ENCODE measurements at regions not wholly inside any gene's neighbourhood (a gene's known extent, or its start where the extent isn't known, plus 50 kb on each side); places are given as distances from the start of the nearest gene placed in this dataset.

DNA sequence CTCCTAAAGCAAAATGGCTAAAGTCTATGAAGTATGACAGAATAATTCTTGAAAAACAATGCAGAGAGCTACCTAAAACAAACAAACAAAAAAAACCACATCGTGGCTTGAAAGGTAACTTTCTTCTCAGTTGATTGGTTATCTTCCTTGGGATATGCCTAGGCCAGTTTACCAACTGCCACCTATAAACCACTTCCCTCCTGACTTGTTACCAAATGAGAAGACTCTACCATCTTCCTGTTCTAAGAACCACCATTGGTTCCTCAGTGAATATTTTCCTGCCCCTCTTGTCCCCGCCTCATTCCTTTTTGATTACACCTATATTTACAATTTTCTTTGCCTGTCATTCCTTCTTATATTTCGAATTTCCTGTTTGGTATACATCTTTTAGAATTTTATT, 336.6 kb downstream of the SIPA1L2 start:
- H3K9me3 ChIP-seq (ENCODE audit: control insufficient read depth, low read length), result no peaks in the 10 kb centered on the region
- 93 to 94% methylated on average over 3 of the region's 3 CpGs for WGBS, 2 donors
- H3K4me1 ChIP-seq (ENCODE audit: control insufficient read depth in 1 of 2, insufficient read depth in 2 of 2, low read length in 2 of 2), result peaks cover 0 to 3% of the 10 kb centered on the region in 2 donors
- H3K27ac ChIP-seq (ENCODE audit: low read depth in 1 of 2, low read length in 2 of 2), result no peak overlapping the region
- H3K4me3 ChIP-seq (ENCODE audit: low read length in 2 of 2), result no peak overlapping the region
- no peaks in the 10 kb centered on the region for H3K36me3 ChIP-seq (ENCODE audit: control insufficient read depth in 1 of 2, insufficient read depth in 2 of 2, low read length in 1 of 2)
- DNase-seq (no peak), ATAC-seq (ENCODE audit: low FRiP score) (no peak)
- intact Hi-C loops (cut with DNase I), result no loop called here
- H3K27me3 ChIP-seq (ENCODE audit: control insufficient read depth in 1 of 2, insufficient read depth in 2 of 2, low read length in 1 of 2), result no peaks in the 10 kb centered on the region

DNA sequence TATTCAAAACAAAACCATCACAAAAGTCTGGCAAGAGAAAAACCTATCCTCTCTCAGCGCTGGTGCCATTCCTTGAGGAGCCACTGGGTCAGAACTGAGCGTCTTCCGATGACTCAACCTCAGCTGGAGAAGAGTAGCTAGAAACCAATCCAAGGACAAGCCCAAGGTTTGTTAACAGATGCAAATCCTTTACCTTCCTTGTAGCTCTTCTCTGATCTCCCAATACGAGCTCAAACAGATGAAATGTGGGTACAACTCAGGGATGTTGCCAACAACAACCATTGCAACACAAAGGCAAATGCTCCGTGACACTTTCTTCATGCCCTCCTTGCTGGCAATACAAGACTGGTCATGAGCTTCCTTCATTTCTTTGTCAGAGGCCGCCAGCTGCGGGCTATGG, 337.1 kb downstream of the SIPA1L2 start:
- DNase-seq, result no peak
- no peak overlapping the region for H3K27ac ChIP-seq (ENCODE audit: low read depth in 1 of 2, low read length in 2 of 2)
- ATAC-seq (ENCODE audit: low FRiP score), result no peak
- H3K36me3 ChIP-seq (ENCODE audit: control insufficient read depth in 1 of 2, insufficient read depth in 2 of 2, low read length in 1 of 2), result no peaks in the 10 kb centered on the region
- no peak overlapping the region for H3K4me3 ChIP-seq (ENCODE audit: low read length in 2 of 2)
- intact Hi-C loops (cut with DNase I), result no loop called here
- WGBS, 2 donors, result 93 to 94% methylated on average over 7 of the region's 7 CpGs
- peaks cover 0 to 3% of the 10 kb centered on the region in 2 donors for H3K4me1 ChIP-seq (ENCODE audit: control insufficient read depth in 1 of 2, insufficient read depth in 2 of 2, low read length in 2 of 2)
- H3K27me3 ChIP-seq (ENCODE audit: control insufficient read depth in 1 of 2, insufficient read depth in 2 of 2, low read length in 1 of 2), result peaks cover 0 to 3% of the 10 kb centered on the region in 2 donors
- H3K9me3 ChIP-seq (ENCODE audit: control insufficient read depth, low read length), result peaks cover 1% of the 10 kb centered on the region

DNA sequence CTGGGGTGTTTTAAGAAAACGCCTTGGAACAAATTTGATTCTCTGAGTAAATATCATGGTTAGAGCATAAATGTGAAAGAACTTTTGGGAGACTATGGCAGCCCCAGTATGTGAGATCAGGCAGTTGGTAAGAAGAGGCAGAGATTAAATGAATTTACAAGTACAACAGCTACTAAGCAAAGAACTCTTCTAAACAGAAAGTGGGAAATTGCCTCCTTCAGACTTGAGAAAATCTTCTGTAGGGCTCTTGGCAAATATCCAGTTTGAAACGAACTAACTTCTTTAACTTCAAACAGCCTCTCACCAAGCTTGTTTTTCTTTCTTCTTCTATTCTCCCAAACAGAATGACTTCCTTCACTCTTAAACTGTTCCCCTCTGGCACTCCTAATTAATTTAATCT, 337.7 kb downstream of the SIPA1L2 start:
- WGBS, 2 donors, result 37 to 40% methylated on average over 2 of the region's 2 CpGs
- H3K4me3 ChIP-seq (ENCODE audit: low read length in 2 of 2), result no peak overlapping the region
- no peaks in the 10 kb centered on the region for H3K36me3 ChIP-seq (ENCODE audit: control insufficient read depth in 1 of 2, insufficient read depth in 2 of 2, low read length in 1 of 2)
- DNase-seq (no peak), ATAC-seq (ENCODE audit: low FRiP score) (no peak)
- no peak overlapping the region for H3K27ac ChIP-seq (ENCODE audit: low read depth in 1 of 2, low read length in 2 of 2)
- H3K9me3 ChIP-seq (ENCODE audit: control insufficient read depth, low read length), result peaks cover 1% of the 10 kb centered on the region
- H3K4me1 ChIP-seq (ENCODE audit: control insufficient read depth in 1 of 2, insufficient read depth in 2 of 2, low read length in 2 of 2), result peaks cover 0 to 3% of the 10 kb centered on the region in 2 donors
- H3K27me3 ChIP-seq (ENCODE audit: control insufficient read depth in 1 of 2, insufficient read depth in 2 of 2, low read length in 1 of 2), result peaks cover 0 to 3% of the 10 kb centered on the region in 2 donors
- intact Hi-C loops (cut with DNase I), result no loop called here

DNA sequence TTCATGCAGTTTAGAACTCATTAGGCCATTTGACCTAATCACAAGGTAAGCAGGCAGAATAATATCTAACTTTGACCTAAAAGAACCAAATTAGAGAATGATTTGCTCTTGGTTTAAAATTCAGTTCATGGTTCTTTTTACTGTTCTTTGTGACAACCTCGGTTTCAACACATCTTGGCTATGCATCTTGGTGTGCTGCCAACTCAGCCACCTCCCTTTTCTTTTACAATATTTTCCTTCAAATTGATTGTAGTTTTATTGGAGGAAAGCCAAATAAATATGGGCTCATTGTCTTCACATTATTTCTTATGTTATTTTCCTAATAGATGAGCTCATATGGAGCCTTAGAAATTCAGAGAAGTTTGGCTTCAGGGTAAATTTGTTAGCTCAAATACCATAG, 338.3 kb downstream of the SIPA1L2 start:
- intact Hi-C loops (cut with DNase I), result no loop called here
- H3K9me3 ChIP-seq (ENCODE audit: control insufficient read depth, low read length), result peaks cover 1% of the 10 kb centered on the region
- WGBS, 2 donors, result 8 to 16% methylated on average over 1 of the region's 1 CpG
- peaks cover 0 to 3% of the 10 kb centered on the region in 2 donors for H3K27me3 ChIP-seq (ENCODE audit: control insufficient read depth in 1 of 2, insufficient read depth in 2 of 2, low read length in 1 of 2)
- ATAC-seq (ENCODE audit: low FRiP score) (no peak), DNase-seq (no peak)
- H3K4me1 ChIP-seq (ENCODE audit: control insufficient read depth in 1 of 2, insufficient read depth in 2 of 2, low read length in 2 of 2), result peaks cover 0 to 3% of the 10 kb centered on the region in 2 donors
- no peak overlapping the region for H3K4me3 ChIP-seq (ENCODE audit: low read length in 2 of 2)
- H3K36me3 ChIP-seq (ENCODE audit: control insufficient read depth in 1 of 2, insufficient read depth in 2 of 2, low read length in 1 of 2), result no peaks in the 10 kb centered on the region
- H3K27ac ChIP-seq (ENCODE audit: low read depth in 1 of 2, low read length in 2 of 2), result no peak overlapping the region

DNA sequence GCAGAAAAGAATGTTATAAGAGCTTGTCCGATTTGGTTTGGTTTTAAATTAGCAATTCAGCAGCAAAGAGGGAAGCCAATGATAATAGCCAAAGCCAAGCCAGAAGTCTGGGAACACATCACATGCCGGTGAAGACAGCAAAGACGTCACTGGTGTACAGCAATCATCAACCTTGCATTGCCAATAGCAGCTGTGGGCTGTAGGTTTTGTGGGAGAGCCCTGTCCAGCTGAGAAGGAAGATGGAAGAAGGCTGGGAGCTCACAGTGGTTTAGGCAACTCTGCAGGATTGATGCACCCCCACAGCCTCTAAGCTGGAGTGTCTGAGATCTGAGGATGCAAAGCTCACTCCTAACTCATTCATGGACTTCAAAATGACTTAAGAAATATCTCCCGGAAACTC, 338.7 kb downstream of the SIPA1L2 start:
- H3K9me3 ChIP-seq (ENCODE audit: control insufficient read depth, low read length), result peaks cover 1% of the 10 kb centered on the region
- no peaks in the 10 kb centered on the region for H3K36me3 ChIP-seq (ENCODE audit: control insufficient read depth in 1 of 2, insufficient read depth in 2 of 2, low read length in 1 of 2)
- intact Hi-C loops (cut with DNase I), result no loop called here
- H3K27ac ChIP-seq (ENCODE audit: low read depth in 1 of 2, low read length in 2 of 2), result no peak overlapping the region
- DNase-seq (no peak), ATAC-seq (ENCODE audit: low FRiP score) (no peak)
- peaks cover 0 to 3% of the 10 kb centered on the region in 2 donors for H3K27me3 ChIP-seq (ENCODE audit: control insufficient read depth in 1 of 2, insufficient read depth in 2 of 2, low read length in 1 of 2)
- 25 to 33% methylated on average over 4 of the region's 4 CpGs for WGBS, 2 donors
- H3K4me1 ChIP-seq (ENCODE audit: control insufficient read depth in 1 of 2, insufficient read depth in 2 of 2, low read length in 2 of 2), result peaks cover 0 to 3% of the 10 kb centered on the region in 2 donors
- no peak overlapping the region for H3K4me3 ChIP-seq (ENCODE audit: low read length in 2 of 2)

DNA sequence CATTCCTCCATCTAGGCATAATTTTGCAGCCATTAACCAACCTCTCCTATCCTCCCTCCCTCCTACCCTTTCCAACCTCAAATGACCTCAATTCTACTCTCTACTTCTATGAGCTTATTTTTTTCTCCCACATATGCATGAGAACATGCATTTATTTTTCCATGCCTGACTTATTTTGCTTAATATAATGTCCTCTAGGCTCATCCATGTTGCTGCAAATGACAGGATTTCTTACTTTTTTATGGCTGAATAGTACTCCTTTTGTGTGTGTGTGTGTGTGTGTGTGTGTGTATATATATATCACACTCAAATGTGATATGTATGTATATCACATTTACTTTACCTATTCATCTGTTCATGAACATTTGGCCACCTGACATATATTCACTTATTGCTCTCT, 339.4 kb downstream of the SIPA1L2 start:
- H3K27ac ChIP-seq (ENCODE audit: low read depth in 1 of 2, low read length in 2 of 2), result no peak overlapping the region

DNA sequence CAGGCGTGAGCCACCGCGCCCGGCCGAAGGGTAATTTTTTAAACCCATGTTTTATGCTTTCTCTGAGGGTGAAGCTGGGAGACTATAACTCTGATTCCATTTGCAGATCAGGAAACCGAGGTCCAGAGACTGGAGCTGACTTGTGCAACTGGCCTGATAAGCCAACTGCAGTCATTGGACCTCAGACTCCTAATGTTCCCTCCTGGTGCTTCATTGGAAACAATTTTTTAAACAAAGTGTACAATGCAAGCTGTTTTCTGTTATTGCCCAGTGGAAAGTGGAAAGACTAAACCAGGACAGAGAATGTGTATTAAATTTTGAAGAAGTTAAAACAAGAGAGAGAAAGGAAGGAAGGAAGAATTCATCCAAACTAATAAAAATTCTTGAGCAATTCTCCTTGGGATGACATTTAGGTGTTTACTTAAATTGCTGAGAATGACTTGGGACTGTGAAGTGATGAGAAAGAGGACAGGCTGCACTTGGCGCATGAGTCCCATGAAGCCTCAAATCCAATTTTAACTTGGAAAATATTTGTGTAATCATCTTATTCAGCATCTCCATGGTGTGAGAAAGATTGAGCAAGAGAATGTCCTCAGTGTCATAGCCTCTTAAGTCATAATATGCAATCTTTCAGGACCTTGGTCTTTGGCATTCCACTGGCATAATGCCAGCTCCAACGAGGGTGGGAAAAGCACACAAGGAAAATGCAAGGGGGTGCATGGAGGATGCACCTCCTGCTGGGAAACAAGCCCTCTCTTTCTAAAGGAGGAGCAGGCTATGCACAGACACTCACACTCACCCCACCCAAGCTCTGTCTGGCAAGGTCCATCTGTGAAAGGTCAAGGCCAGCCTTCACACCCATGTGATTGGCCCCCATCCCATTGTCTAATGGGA, 342.0 kb downstream of the SIPA1L2 start:
- no peak overlapping the region for H3K27ac ChIP-seq (ENCODE audit: low read depth in 1 of 2, low read length in 2 of 2)
- no peak overlapping the region for H3K4me3 ChIP-seq (ENCODE audit: low read length in 2 of 2)
- DNase-seq (peak in 1 of 2 donors; percentile 50), ATAC-seq (ENCODE audit: low FRiP score) (peak; percentile 83)
- peaks cover 1% of the 10 kb centered on the region for H3K9me3 ChIP-seq (ENCODE audit: control insufficient read depth, low read length)
- peaks cover 0 to 3% of the 10 kb centered on the region in 2 donors for H3K4me1 ChIP-seq (ENCODE audit: control insufficient read depth in 1 of 2, insufficient read depth in 2 of 2, low read length in 2 of 2)
- peaks cover 0 to 3% of the 10 kb centered on the region in 2 donors for H3K27me3 ChIP-seq (ENCODE audit: control insufficient read depth in 1 of 2, insufficient read depth in 2 of 2, low read length in 1 of 2)
- intact Hi-C loops (cut with DNase I), result no loop called here
- no peaks in the 10 kb centered on the region for H3K36me3 ChIP-seq (ENCODE audit: control insufficient read depth in 1 of 2, insufficient read depth in 2 of 2, low read length in 1 of 2)
- WGBS, 2 donors, result 39 to 76% methylated on average over 5 to 8 of the region's 8 CpGs

More for the DNA sequence above, 339.4 kb downstream of the SIPA1L2 start:
- Histone ChIP-seq H3K27me3 (ENCODE audit: control insufficient read depth in 1 of 2, insufficient read depth in 2 of 2, low read length in 1 of 2) (peaks cover 0 to 3% of the 10 kb centered on the region in 2 donors), H3K9me3 (ENCODE audit: control insufficient read depth, low read length) (peaks cover 1% of the 10 kb centered on the region), H3K4me1 (ENCODE audit: control insufficient read depth in 1 of 2, insufficient read depth in 2 of 2, low read length in 2 of 2) (peaks cover 0 to 3% of the 10 kb centered on the region in 2 donors), H3K4me3 (ENCODE audit: low read length in 2 of 2) (no peak overlapping the region), H3K36me3 (ENCODE audit: control insufficient read depth in 1 of 2, insufficient read depth in 2 of 2, low read length in 1 of 2) (no peaks in the 10 kb centered on the region)
- ATAC-seq (ENCODE audit: low FRiP score) (no peak), DNase-seq (no peak)
- intact Hi-C loops (cut with DNase I), result no loop called here

DNA sequence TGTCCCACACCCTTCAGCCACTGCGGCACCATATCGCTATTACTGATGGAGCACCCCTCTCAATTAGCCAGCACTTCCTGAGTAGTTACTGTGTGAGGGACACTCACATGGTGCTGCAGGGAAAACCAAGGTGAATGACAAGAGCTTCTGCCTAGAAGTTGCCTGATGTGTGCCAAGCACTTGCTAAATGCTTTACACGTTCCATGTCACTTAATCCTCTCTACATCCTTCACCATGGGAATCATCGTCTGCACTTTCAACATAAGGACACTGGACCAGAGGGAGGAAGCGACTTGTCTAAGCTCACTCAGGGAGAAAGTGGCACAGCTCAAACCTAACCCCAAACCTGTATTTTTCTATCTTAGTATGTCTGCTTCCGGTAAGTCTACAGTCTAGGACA, 344.8 kb downstream of the SIPA1L2 start:
- peaks cover 0 to 3% of the 10 kb centered on the region in 2 donors for H3K27me3 ChIP-seq (ENCODE audit: control insufficient read depth in 1 of 2, insufficient read depth in 2 of 2, low read length in 1 of 2)
- 85 to 95% methylated on average over 6 of the region's 6 CpGs for WGBS, 2 donors

DNA sequence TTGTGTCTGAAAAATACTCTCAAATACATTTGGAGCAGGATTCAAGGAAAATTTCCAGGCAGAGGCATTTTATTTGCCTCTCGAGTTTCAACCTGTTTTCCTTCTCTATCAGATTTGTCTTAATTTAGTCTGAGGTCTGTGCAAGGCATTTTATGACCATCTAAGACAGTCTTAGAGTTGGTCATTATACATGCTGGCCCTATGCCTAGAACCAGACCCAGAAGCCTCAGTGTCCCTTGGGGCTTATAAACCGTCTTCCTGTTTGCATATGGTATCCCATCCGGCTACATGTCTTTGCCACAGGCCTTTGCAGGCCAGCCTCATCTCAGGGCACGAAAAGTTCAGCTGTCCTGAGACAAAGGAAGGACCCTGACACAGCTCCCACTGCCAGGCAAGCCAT, 346.1 kb downstream of the SIPA1L2 start:
- no peaks in the 10 kb centered on the region for H3K36me3 ChIP-seq (ENCODE audit: control insufficient read depth in 1 of 2, insufficient read depth in 2 of 2, low read length in 1 of 2)
- no peak overlapping the region for H3K27ac ChIP-seq (ENCODE audit: low read depth in 1 of 2, low read length in 2 of 2)
- intact Hi-C loops (cut with DNase I), result no loop called here
- no peak for DNase-seq
- no peak for ATAC-seq (ENCODE audit: low FRiP score)
- H3K27me3 ChIP-seq (ENCODE audit: control insufficient read depth in 1 of 2, insufficient read depth in 2 of 2, low read length in 1 of 2), result peaks cover 0 to 3% of the 10 kb centered on the region in 2 donors
- H3K4me3 ChIP-seq (ENCODE audit: low read length in 2 of 2), result no peak overlapping the region
- WGBS, 2 donors, result 75 to 82% methylated on average over 4 of the region's 4 CpGs
- peaks cover 1% of the 10 kb centered on the region for H3K9me3 ChIP-seq (ENCODE audit: control insufficient read depth, low read length)
- no peaks in the 10 kb centered on the region for H3K4me1 ChIP-seq (ENCODE audit: control insufficient read depth in 1 of 2, insufficient read depth in 2 of 2, low read length in 2 of 2)

More for the DNA sequence above, 344.8 kb downstream of the SIPA1L2 start:
- no peaks in the 10 kb centered on the region for H3K36me3 ChIP-seq (ENCODE audit: control insufficient read depth in 1 of 2, insufficient read depth in 2 of 2, low read length in 1 of 2)
- no peaks in the 10 kb centered on the region for H3K4me1 ChIP-seq (ENCODE audit: control insufficient read depth in 1 of 2, insufficient read depth in 2 of 2, low read length in 2 of 2)
- peaks cover 1% of the 10 kb centered on the region for H3K9me3 ChIP-seq (ENCODE audit: control insufficient read depth, low read length)
- H3K27ac ChIP-seq (ENCODE audit: low read depth in 1 of 2, low read length in 2 of 2), result no peak overlapping the region
- H3K4me3 ChIP-seq (ENCODE audit: low read length in 2 of 2), result no peak overlapping the region
- intact Hi-C loops (cut with DNase I), result no loop called here
- ATAC-seq (ENCODE audit: low FRiP score), result no peak
- DNase-seq, result no peak
